IMR-90 (cell line): ENCODE measurements at regions not wholly inside any gene's neighbourhood (a gene's known extent, or its start where the extent isn't known, plus 50 kb on each side); places are given as distances from the start of the nearest gene placed in this dataset.

ENCODE experiments used
- ATAC-seq: fragments of 200-7000 bp; cut with Tn5 transposase; 2 replicates; pipeline ENCODE4 v1.9.1; 2020; ENCODE audit warnings: low read depth, mild to moderate bottlenecking, moderate library complexity
- BruUV-seq: library from RNA; stranded (reverse); fragments of 400-500 nt; replicated peaks from 2 replicates; lab custom pipeline; 2021; lab: Mats Ljungman, UMichigan
- CTCF ChIA-PET: fragments of 300-600 bp; formaldehyde crosslinking; extraction: SDS; loops from one replicate; lab custom pipeline; 2021; ENCODE audit warnings: antibody characterized with exemption; lab: Yijun Ruan, JAX
- POLR2A ChIA-PET: fragments of 300-600 bp; sonication (Branson Sonifier 250); formaldehyde crosslinking; loops from one replicate; lab custom pipeline; 2022; ENCODE audit warnings: antibody characterized with exemption; ENCODE audit not compliant: unreplicated experiment; lab: Charles Lee
- DNase-seq: peaks from one replicate; pipeline ENCODE4 v3.0.0; 2013
- H2AFZ ChIP-seq: replicated peaks from 2 replicates; pipeline ENCODE3; 2013; ENCODE audit warnings: low read length, mild to moderate bottlenecking; ENCODE audit not compliant: poor library complexity
- H2AK5ac ChIP-seq: 2 replicates; pipeline ENCODE4 v1.6.1; 2013; ENCODE audit warnings: low read depth, low read length, inconsistent platforms
- H2AK9ac ChIP-seq: replicated peaks from 2 replicates; pipeline ENCODE3; 2013; ENCODE audit warnings: mild to moderate bottlenecking, low read depth, low read length, moderate library complexity; ENCODE audit not compliant: poor library complexity
- H2BK120ac ChIP-seq: 2 replicates; pipeline ENCODE4 v1.6.1; 2013; ENCODE audit warnings: low read depth, low read length, inconsistent platforms
- H2BK15ac ChIP-seq: 3 replicates; pipeline ENCODE4 v1.6.1; 2013; ENCODE audit warnings: low read depth, low read length, inconsistent platforms
- H2BK20ac ChIP-seq: 2 replicates; pipeline ENCODE4 v1.6.1; 2013; ENCODE audit warnings: low read depth, mild to moderate bottlenecking, inconsistent platforms, low read length, moderate library complexity
- H2BK5ac ChIP-seq: 2 replicates; pipeline ENCODE4 v1.6.1; 2013; ENCODE audit warnings: mild to moderate bottlenecking, low read depth, low read length, inconsistent platforms; ENCODE audit not compliant: poor library complexity, severe bottlenecking
- H3K14ac ChIP-seq: replicated peaks from 2 replicates; pipeline ENCODE4 v1.6.1; 2013; ENCODE audit warnings: low read depth, low read length, inconsistent platforms
- H3K18ac ChIP-seq: 2 replicates; pipeline ENCODE4 v1.6.1; 2013; ENCODE audit warnings: low read depth, low read length, control low read depth
- H3K23ac ChIP-seq: 2 replicates; pipeline ENCODE4 v1.6.1; 2013; ENCODE audit warnings: low read depth, low read length, inconsistent platforms
- H3K27ac ChIP-seq: 2 replicates; pipeline ENCODE4 v1.5.1; 2013; ENCODE audit warnings: mild to moderate bottlenecking, control low read depth, low read length; ENCODE audit not compliant: insufficient read depth
- H3K27me3 ChIP-seq: 2 replicates; pipeline ENCODE4 v1.6.1; 2013; ENCODE audit warnings: low read length; ENCODE audit not compliant: control insufficient read depth, insufficient read depth
- H3K36me3 ChIP-seq: 2 replicates; pipeline ENCODE4 v1.6.1; 2013; ENCODE audit warnings: low read length, mixed read lengths; ENCODE audit not compliant: control insufficient read depth, insufficient read depth
- H3K4ac ChIP-seq: 2 replicates; pipeline ENCODE4 v1.6.1; 2013; ENCODE audit warnings: low read depth, low read length, inconsistent platforms
- H3K4me1 ChIP-seq: 2 replicates; pipeline ENCODE4 v1.6.1; 2013; ENCODE audit warnings: low read length, mixed read lengths; ENCODE audit not compliant: control insufficient read depth, insufficient read depth
- H3K4me2 ChIP-seq: 2 replicates; pipeline ENCODE4 v1.6.1; 2013; ENCODE audit warnings: low read depth, mild to moderate bottlenecking, control low read depth, low read length, moderate library complexity
- H3K4me3 ChIP-seq: 2 replicates; pipeline ENCODE4 v1.5.1; 2013; ENCODE audit warnings: low read depth, mild to moderate bottlenecking, control low read depth, low read length, moderate library complexity; ENCODE audit not compliant: insufficient read depth
- H3K56ac ChIP-seq: 2 replicates; pipeline ENCODE4 v1.6.1; 2013; ENCODE audit warnings: low read length, inconsistent platforms; ENCODE audit not compliant: insufficient read depth; ENCODE audit errors: extremely low read depth
- H3K79me1 ChIP-seq, 2 experiments: 2 replicates each; pipeline ENCODE4 v1.6.1; 2013; ENCODE audit warnings: low read length in 2 of 2, inconsistent platforms in 1 of 2, low read depth in 1 of 2
- H3K9ac ChIP-seq: 2 replicates; pipeline ENCODE4 v1.6.1; 2013; ENCODE audit warnings: low read depth, low read length, control low read depth
- H3K9me1 ChIP-seq: 2 replicates; pipeline ENCODE4 v1.6.1; 2013; ENCODE audit warnings: low read length, inconsistent platforms; ENCODE audit not compliant: insufficient read depth
- H3K9me3 ChIP-seq: 2 replicates; pipeline ENCODE4 v1.6.1; 2013; ENCODE audit warnings: low read length; ENCODE audit not compliant: control insufficient read depth, insufficient read depth
- H4K20me1 ChIP-seq: 2 replicates; pipeline ENCODE4 v1.6.1; 2013; ENCODE audit warnings: low read length, inconsistent platforms; ENCODE audit not compliant: insufficient read depth
- H4K5ac ChIP-seq: 2 replicates; pipeline ENCODE4 v1.6.1; 2013; ENCODE audit warnings: mild to moderate bottlenecking, low read depth, low read length, control low read depth
- H4K8ac ChIP-seq, 2 experiments: 2 replicates each; pipeline ENCODE4 v1.6.1; 2013; ENCODE audit warnings: low read depth in 2 of 2, low read length in 2 of 2, control low read depth in 1 of 2, inconsistent platforms in 1 of 2
- H4K91ac ChIP-seq: 2 replicates; pipeline ENCODE4 v1.6.1; 2013; ENCODE audit warnings: low read depth, low read length, inconsistent platforms; ENCODE audit not compliant: insufficient read depth
- CHD1 ChIP-seq: IDR thresholded peaks from 2 replicates; pipeline ENCODE4 v1.6.1; 2012; ENCODE audit warnings: low read depth, low read length, improper control_type of control experiment
- MAFK ChIP-seq: IDR thresholded peaks from 2 replicates; pipeline ENCODE4 v1.6.1; 2012; ENCODE audit warnings: low read depth, low read length, improper control_type of control experiment
- NFE2L2 ChIP-seq: fragments of 150-350 bp; IDR thresholded peaks from 2 replicates; pipeline ENCODE4 v1.6.1; 2016; ENCODE audit warnings: low read depth, mild to moderate bottlenecking, low read length
- POLR2A ChIP-seq: IDR thresholded peaks from 2 replicates; pipeline ENCODE4 v1.6.1; 2012; ENCODE audit warnings: mild to moderate bottlenecking, low read depth, low read length
- SMC3 ChIP-seq: fragments of 150-350 bp; IDR thresholded peaks from 2 replicates; pipeline ENCODE4 v1.6.1; 2016; ENCODE audit warnings: low read depth, mild to moderate bottlenecking, antibody characterized with exemption, low read length, moderate library complexity
- WGBS, 2 experiments: methylation state at CpG; one replicate each; pipeline versions ENCODE4 v1.1.5 to v1.1.7; 2013; ENCODE audit warnings: missing lambda C conversion rate in 2 of 2; ENCODE audit not compliant: insufficient read length in 1 of 2; ENCODE audit errors: extremely low coverage in 2 of 2; 5-methylcytosine and 5-hydroxymethylcytosine counted together
- dilution Hi-C: fragments of 300-500 bp; cut with HindIII; formaldehyde crosslinking; loops from one replicate; pipeline ENCODE4 v1.14.3; 2018; ENCODE audit warnings: low sequenced_read_pairs; ENCODE audit not compliant: unreplicated experiment
- in situ Hi-C: fragments of 300-500 bp; cut with MboI; formaldehyde crosslinking; loops from 3 replicates; pipeline ENCODE4 v1.14.3; 2019; ENCODE audit warnings: low sequenced_read_pairs, inconsistent platforms, mixed read lengths
- intact Hi-C: fragments of 100-400 bp; cut with micrococcal nuclease; formaldehyde crosslinking; loops from 2 replicates; pipeline ENCODE4 v1.10.0; 2022

DNA sequence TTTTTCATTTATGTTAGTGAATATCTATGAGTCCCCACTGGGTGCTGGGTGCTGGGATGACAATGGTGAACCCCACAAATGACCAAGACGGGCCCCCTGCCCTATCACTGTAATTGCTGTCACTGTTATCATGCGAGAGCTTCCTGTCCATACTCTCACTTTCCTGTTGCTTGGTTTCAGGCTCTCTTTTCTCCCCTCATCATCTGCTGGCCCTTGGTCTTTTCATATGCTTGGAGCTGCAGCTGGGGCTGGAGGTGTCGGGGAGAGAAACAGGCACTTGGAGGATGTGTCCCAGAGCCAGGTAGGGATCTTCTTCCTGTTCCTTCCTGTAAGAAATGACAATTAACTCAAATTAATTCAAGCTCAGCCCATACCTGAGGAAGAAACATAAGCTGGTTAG is 348.0 kb downstream of the PTPRU start:
- Histone ChIP-seq H3K4me1 (no peaks in the 10 kb centered on the region), H3K18ac (no peak overlapping the region), H2BK15ac (no peak overlapping the region), H3K4me3 (no peak overlapping the region), H3K23ac (no peak overlapping the region), H3K4ac (no peak overlapping the region), H2BK5ac (no peak overlapping the region), H3K9me1 (no peaks in the 10 kb centered on the region), H3K56ac (no peak overlapping the region), H4K5ac (no peak overlapping the region), H3K36me3 (no peaks in the 10 kb centered on the region), H3K9ac (no peak overlapping the region), H2BK20ac (no peak overlapping the region), H3K4me2 (no peak overlapping the region), H3K27me3 (no peaks in the 10 kb centered on the region), H4K8ac (no peak overlapping the region), H4K91ac (no peak overlapping the region), H3K27ac (no peak overlapping the region), H2AK5ac (no peak overlapping the region), H3K9me3 (no peaks in the 10 kb centered on the region), H2AK9ac (no peak overlapping the region), H2BK120ac (no peak overlapping the region), H2AFZ (no peak overlapping the region), H4K20me1 (no peaks in the 10 kb centered on the region; the same call in 1 of the 2 replicates), H3K79me1 (no peaks in the 10 kb centered on the region), H3K14ac (no peak overlapping the region)
- intact Hi-C loops (no loop called here), in situ Hi-C loops (no loop called here), dilution Hi-C loops (no loop called here)
- TF ChIP-seq NFE2L2 (no peak), POLR2A (no peak), CHD1 (no peak), MAFK (no peak), SMC3 (no peak)
- BruUV-seq, result no TSS peak
- ATAC-seq (no peak), DNase-seq (no peak)
- WGBS, 2 experiments, result no CpG with 5 or more reads among the region's 3 CpGs
- ChIA-PET CTCF (interaction anchor here (1.4 kb wide), 1 partner anchor 25 kb away, joined by 3 read pairs; no protein-coding TSS in a partner anchor), POLR2A (no interaction called here)
